ENCODE measurements at regions not wholly inside any gene's neighbourhood (a gene's known extent, or its start where the extent isn't known, plus 50 kb on each side); places are given as distances from the start of the nearest gene placed in this dataset.

DNA sequence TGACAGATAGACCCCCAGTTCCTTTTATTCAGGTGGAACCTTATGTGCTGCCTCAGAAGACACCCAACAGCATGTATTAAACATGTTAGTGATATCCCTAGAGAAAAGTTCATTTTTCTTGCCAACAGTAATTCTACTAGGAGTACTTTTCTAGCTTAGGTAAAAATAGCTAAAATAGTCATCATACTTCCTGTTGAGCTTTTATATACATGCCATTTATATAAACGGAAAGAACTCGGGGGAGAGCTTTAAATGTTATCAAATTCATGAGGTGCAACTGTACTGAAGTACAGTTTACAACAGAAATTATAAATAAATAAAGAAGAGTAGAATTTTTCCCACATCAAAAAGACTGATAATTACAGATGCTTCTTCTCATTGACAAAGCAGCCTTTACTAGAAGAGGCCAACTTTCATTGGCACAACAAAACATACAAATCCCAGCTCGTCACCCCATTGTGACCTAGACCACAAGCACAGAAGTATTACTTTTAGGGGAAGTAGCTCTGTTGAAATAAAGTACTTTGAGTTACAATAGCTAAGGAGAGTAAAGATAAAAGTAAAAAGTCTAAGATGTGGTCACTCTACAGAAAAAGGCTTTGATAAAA is 59.1 kb upstream of the POU2AF2 start:
- H3K27ac ChIP-seq (ENCODE audit: extremely low read depth, low read depth, low read length): no peak overlapping the region
- no peak overlapping the region for H3K4me3 ChIP-seq (ENCODE audit: low read depth, low read length)
- H3K4me1 ChIP-seq (ENCODE audit: control insufficient read depth, insufficient read depth, low read length): no peaks in the 10 kb centered on the region
- ChIA-PET POLR2A (no interaction called here), CTCF (interaction anchor here (0.9 to 1.5 kb wide), 3 partner anchors 16 to 23 kb away, joined by 3 to 4 read pairs (median 4); no protein-coding TSS in a partner anchor)
- no peaks in the 10 kb centered on the region for H3K36me3 ChIP-seq (ENCODE audit: control insufficient read depth in 2 of 2, insufficient read depth in 1 of 2, low read length in 2 of 2)
- H3K9me3 ChIP-seq (ENCODE audit: control insufficient read depth, insufficient read depth, low read depth, low read length): no peaks in the 10 kb centered on the region
- TF ChIP-seq ZNF214 (tag by site-specific recombination; IDR thresholded peaks at IDR 0.05; ENCODE audit: borderline replicate concordance): no peak
- no peak for TF ChIP-seq MEIS1 (CRISPR knock-in tag; IDR thresholded peaks at IDR 0.05; ENCODE audit: borderline replicate concordance)
- TF ChIP-seq ZNF366 (tag by site-specific recombination; conservative IDR thresholded peaks at IDR 0.05): no peak
- TF ChIP-seq ZNF350 (tag by site-specific recombination; IDR thresholded peaks at IDR 0.05): no peak
- TF ChIP-seq ZNF514 (tag by site-specific recombination; IDR thresholded peaks at IDR 0.05): no peak
- TF ChIP-seq PRDM1 (tag by site-specific recombination; IDR thresholded peaks at IDR 0.05): no peak
- no peak for TF ChIP-seq ZNF561 (tag by site-specific recombination; IDR thresholded peaks at IDR 0.05; ENCODE audit: borderline replicate concordance)

DNA sequence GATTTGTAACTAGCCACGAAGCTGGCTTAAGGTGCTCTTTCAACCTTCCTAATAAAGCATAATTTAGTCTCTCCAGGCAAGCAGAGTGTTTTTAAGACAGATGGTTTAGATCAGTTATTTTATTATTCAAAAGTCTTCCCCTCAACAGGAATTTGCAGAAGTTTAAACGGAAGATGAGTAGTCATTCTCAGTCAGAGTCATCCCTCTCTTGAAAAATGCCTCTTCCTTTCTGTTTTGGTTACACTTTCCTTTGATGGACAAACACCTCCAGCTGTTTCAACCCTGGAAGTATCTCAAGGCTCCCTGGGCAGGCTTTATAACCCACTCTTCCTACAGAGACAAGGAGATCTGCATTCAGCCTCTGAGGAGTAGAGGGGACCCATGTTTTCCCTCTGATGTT is 60.3 kb upstream of the POU2AF2 start:
- ChIA-PET POLR2A (no interaction called here), CTCF (interaction anchor here (1.5 kb wide), 1 partner anchor 15 kb away, joined by 4 read pairs; no protein-coding TSS in a partner anchor)
- H3K36me3 ChIP-seq (ENCODE audit: control insufficient read depth in 2 of 2, insufficient read depth in 1 of 2, low read length in 2 of 2): no peaks in the 10 kb centered on the region
- H3K9me3 ChIP-seq (ENCODE audit: control insufficient read depth, insufficient read depth, low read depth, low read length): no peaks in the 10 kb centered on the region
- H3K4me3 ChIP-seq (ENCODE audit: low read depth, low read length): no peak overlapping the region
- H3K4me1 ChIP-seq (ENCODE audit: control insufficient read depth, insufficient read depth, low read length): no peaks in the 10 kb centered on the region
- TF ChIP-seq ZNF266 (tag by site-specific recombination; IDR thresholded peaks at IDR 0.05; ENCODE audit: low read depth): no peak
- no peak for TF ChIP-seq ZFHX2 (tag by site-specific recombination; conservative IDR thresholded peaks at IDR 0.05)
- TF ChIP-seq, protein P1, sequence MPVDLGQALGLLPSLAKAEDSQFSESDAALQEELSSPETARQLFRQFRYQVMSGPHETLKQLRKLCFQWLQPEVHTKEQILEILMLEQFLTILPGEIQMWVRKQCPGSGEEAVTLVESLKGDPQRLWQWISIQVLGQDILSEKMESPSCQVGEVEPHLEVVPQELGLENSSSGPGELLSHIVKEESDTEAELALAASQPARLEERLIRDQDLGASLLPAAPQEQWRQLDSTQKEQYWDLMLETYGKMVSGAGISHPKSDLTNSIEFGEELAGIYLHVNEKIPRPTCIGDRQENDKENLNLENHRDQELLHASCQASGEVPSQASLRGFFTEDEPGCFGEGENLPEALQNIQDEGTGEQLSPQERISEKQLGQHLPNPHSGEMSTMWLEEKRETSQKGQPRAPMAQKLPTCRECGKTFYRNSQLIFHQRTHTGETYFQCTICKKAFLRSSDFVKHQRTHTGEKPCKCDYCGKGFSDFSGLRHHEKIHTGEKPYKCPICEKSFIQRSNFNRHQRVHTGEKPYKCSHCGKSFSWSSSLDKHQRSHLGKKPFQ (tag by site-specific recombination; IDR thresholded peaks at IDR 0.05): no peak
- TF ChIP-seq, protein P2, sequence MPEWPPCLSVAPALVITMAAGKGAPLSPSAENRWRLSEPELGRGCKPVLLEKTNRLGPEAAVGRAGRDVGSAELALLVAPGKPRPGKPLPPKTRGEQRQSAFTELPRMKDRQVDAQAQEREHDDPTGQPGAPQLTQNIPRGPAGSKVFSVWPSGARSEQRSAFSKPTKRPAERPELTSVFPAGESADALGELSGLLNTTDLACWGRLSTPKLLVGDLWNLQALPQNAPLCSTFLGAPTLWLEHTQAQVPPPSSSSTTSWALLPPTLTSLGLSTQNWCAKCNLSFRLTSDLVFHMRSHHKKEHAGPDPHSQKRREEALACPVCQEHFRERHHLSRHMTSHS (tag by site-specific recombination; IDR thresholded peaks at IDR 0.05): no peak
- TF ChIP-seq ZNF501 (tag by site-specific recombination; IDR thresholded peaks at IDR 0.05): no peak
- H3K27ac ChIP-seq (ENCODE audit: extremely low read depth, low read depth, low read length): no peak overlapping the region

DNA sequence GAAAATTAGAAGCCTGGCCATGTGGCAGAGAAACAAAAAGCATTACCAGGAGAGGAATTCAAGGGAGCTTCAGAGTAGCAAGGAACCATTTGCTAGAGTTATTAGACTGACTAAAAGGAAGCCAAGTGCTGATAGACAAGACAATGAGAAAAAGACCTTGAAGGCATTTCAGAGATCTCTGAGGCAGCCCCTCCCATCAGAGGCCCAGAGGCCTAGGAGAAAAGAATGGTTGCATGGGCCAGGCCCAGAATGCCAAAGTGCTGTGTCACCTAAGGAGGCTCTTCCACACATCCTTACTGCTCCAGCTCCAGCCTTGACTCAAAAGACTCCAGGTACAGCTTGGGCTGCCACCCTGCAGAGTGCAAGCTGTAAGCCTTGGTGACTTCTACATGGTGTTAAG is 61.8 kb upstream of the POU2AF2 start:
- CTCF ChIA-PET: no interaction called here
- Histone ChIP-seq H3K27ac (ENCODE audit: extremely low read depth, low read depth, low read length) (no peak overlapping the region), H3K9me3 (ENCODE audit: control insufficient read depth, insufficient read depth, low read depth, low read length) (no peaks in the 10 kb centered on the region), H3K4me1 (ENCODE audit: control insufficient read depth, insufficient read depth, low read length) (no peaks in the 10 kb centered on the region), H3K36me3 (ENCODE audit: control insufficient read depth in 2 of 2, insufficient read depth in 1 of 2, low read length in 2 of 2) (no peaks in the 10 kb centered on the region), H3K4me3 (ENCODE audit: low read depth, low read length) (no peak overlapping the region)
- peak; percentile 70 for TF ChIP-seq ZNF585B (tag by site-specific recombination; IDR thresholded peaks at IDR 0.05)
- no peak for TF ChIP-seq ZNF423 (tag by site-specific recombination; IDR thresholded peaks at IDR 0.05)
- POLR2A ChIA-PET: no interaction called here

DNA sequence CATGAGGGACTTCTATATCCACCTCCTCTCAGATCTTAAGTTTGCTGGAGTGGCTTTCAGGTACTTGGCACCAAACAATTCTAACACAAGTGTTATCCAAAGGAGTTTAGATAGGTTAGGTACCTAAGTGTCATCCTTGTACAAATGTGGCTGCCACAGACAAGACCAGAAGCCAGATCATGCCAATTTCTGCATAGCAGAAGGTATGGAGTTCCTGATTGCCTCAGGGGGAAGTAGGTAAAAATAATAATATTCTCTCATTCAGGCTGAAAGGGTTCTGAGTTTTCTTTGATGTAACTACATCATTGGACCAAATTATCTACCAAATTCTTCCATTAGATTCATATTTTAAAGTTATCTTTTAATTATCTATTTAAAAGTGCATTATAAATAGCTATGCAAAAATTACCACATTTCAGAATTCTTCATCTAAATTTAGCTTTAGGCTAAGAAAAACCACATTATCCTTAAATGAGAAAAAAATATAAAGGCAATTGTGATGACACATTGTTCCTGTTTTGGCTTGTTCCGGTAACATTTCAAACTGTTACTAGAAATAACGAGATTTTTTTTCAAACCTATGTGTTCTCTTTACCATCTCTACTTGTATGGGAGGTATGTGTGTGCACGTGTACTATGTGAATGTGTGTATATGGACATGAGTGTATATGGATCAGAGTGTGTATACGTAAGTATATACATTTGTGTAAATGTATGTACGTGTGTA is 66.2 kb upstream of the POU2AF2 start:
- Histone ChIP-seq H3K4me3 (ENCODE audit: low read depth, low read length) (no peak overlapping the region), H3K9me3 (ENCODE audit: control insufficient read depth, insufficient read depth, low read depth, low read length) (no peaks in the 10 kb centered on the region), H3K4me1 (ENCODE audit: control insufficient read depth, insufficient read depth, low read length) (no peaks in the 10 kb centered on the region), H3K36me3 (ENCODE audit: control insufficient read depth in 2 of 2, insufficient read depth in 1 of 2, low read length in 2 of 2) (no peaks in the 10 kb centered on the region), H3K27ac (ENCODE audit: extremely low read depth, low read depth, low read length) (no peak overlapping the region)
- ChIA-PET CTCF (no interaction called here), POLR2A (no interaction called here)
- no peak for TF ChIP-seq ZNF138 (tag by site-specific recombination; IDR thresholded peaks at IDR 0.05; ENCODE audit: borderline replicate concordance)
- no peak for TF ChIP-seq GLI2 (tag by site-specific recombination; IDR thresholded peaks at IDR 0.05; ENCODE audit: borderline replicate concordance, low read depth)
- no peak for TF ChIP-seq OVOL3 (tag by site-specific recombination; IDR thresholded peaks at IDR 0.05)
- no peak for TF ChIP-seq GLIS2 (tag by site-specific recombination; IDR thresholded peaks at IDR 0.05)
- no peak for TF ChIP-seq ZNF16 (tag by site-specific recombination; IDR thresholded peaks at IDR 0.05; ENCODE audit: low read depth)
- TF ChIP-seq ZNF157 (tag by site-specific recombination; IDR thresholded peaks at IDR 0.05): no peak
- no peak for TF ChIP-seq SCRT1 (tag by site-specific recombination; IDR thresholded peaks at IDR 0.05; ENCODE audit: borderline replicate concordance)
- TF ChIP-seq, protein P3, sequence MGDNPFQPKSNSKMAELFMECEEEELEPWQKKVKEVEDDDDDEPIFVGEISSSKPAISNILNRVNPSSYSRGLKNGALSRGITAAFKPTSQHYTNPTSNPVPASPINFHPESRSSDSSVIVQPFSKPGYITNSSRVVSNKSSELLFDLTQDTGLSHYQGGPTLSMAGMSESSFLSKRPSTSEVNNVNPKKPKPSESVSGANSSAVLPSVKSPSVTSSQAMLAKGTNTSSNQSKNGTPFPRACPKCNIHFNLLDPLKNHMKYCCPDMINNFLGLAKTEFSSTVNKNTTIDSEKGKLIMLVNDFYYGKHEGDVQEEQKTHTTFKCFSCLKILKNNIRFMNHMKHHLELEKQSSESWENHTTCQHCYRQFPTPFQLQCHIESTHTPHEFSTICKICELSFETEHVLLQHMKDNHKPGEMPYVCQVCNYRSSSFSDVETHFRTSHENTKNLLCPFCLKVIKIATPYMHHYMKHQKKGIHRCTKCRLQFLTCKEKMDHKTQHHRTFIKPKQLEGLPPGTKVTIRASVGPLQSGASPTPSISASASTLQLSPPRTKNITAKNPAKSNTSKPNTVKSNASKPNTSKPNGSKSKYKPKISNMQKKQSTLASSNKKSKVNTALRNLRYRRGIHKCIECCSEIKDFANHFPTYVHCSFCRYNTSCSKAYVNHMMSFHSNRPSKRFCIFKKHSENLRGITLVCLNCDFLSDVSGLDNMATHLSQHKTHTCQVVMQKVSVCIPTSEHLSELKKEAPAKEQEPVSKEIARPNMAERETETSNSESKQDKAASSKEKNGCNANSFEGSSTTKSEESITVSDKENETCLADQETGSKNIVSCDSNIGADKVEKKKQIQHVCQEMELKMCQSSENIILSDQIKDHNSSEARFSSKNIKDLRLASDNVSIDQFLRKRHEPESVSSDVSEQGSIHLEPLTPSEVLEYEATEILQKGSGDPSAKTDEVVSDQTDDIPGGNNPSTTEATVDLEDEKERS (tag by site-specific recombination; IDR thresholded peaks at IDR 0.05): no peak
- no peak for TF ChIP-seq ZNF23 (tag by site-specific recombination; IDR thresholded peaks at IDR 0.05; ENCODE audit: borderline replicate concordance)
